Esophagus squamous epithelium (tissue), 4 donors: ENCODE measurements at regions not wholly inside any gene's neighbourhood (a gene's known extent, or its start where the extent isn't known, plus 50 kb on each side); places are given as distances from the start of the nearest gene placed in this dataset.

Source experiments
- POLR2A ChIP-seq, 4 donors: fragments of 450-650 bp; IDR thresholded peaks; one replicate each; pipeline ENCODE4 v1.6.1; 2017; ENCODE audit warnings: antibody characterized with exemption in 4 of 4, mild to moderate bottlenecking in 4 of 4, moderate library complexity in 3 of 4
- TF ChIP-seq, protein P1 (sequence below), 6 experiments: fragments of 450-650 bp in 4 of 6; fragments of 200-600 bp in 2 of 6; sonication (generic) in 2 of 6; IDR thresholded peaks; one replicate each; pipeline ENCODE4 v1.5.1; 2016 to 2019; ENCODE audit warnings: antibody characterized with exemption in 6 of 6, mild to moderate bottlenecking in 4 of 6, moderate library complexity in 4 of 6

DNA sequence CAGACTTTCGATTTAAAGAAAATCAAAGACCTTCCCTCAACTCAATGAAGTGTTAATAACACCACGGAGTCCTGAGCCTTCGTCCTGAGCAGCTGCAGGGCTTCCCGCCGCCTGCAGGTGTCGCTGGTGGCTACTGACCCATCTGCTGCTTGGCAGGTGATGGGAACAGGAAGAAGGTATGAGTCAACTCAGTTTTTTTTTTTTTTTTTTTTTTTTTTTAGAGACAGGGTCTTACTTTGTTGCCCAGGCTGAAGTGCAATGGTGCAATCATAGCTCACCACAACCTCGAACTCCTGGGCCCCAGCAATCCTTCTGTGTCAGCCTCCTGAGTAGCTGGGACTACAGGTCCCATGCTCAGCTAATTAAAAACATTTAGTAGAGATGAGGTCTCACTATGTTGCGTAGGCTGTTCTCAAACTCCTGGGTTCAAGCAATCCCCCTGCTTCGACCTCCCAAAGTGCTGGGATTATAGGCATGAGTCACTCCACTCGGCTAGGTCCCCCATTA lies 185.7 kb upstream of the IL12B start:
- TF ChIP-seq, protein P1, sequence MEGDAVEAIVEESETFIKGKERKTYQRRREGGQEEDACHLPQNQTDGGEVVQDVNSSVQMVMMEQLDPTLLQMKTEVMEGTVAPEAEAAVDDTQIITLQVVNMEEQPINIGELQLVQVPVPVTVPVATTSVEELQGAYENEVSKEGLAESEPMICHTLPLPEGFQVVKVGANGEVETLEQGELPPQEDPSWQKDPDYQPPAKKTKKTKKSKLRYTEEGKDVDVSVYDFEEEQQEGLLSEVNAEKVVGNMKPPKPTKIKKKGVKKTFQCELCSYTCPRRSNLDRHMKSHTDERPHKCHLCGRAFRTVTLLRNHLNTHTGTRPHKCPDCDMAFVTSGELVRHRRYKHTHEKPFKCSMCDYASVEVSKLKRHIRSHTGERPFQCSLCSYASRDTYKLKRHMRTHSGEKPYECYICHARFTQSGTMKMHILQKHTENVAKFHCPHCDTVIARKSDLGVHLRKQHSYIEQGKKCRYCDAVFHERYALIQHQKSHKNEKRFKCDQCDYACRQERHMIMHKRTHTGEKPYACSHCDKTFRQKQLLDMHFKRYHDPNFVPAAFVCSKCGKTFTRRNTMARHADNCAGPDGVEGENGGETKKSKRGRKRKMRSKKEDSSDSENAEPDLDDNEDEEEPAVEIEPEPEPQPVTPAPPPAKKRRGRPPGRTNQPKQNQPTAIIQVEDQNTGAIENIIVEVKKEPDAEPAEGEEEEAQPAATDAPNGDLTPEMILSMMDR (IDR thresholded peaks at IDR 0.05): peak; percentile 58 to 90 (median 74)
- TF ChIP-seq POLR2A (IDR thresholded peaks at IDR 0.05): no peak
